CD4-positive, alpha-beta T cell treated with Interleukin-12 subunit alpha and Interleukin-12 subunit beta, for 1 hour (primary cell): ENCODE measurements at regions not wholly inside any gene's neighbourhood (a gene's known extent, or its start where the extent isn't known, plus 50 kb on each side); places are given as distances from the start of the nearest gene placed in this dataset.

Experiments used
- DNase-seq: peaks from one replicate; pipeline ENCODE4 v3.0.0-alpha.2; 2020

- DNase-seq, result no peak
Measured at GRCh38 chr10:90557385-90557784, 300.5 kb downstream of the HTR7 start.

- DNase-seq, result no peak
Measured at GRCh38 chr10:90560331-90560730, 297.5 kb downstream of the HTR7 start.

- DNase-seq, result no peak
Measured at GRCh38 chr10:90561666-90562065, 296.2 kb downstream of the HTR7 start.

- no peak for DNase-seq
Measured at GRCh38 chr10:90571481-90572258, 286.2 kb downstream of the HTR7 start.

GRCh38 chr10:90575125-90575524, 282.7 kb downstream of the HTR7 start:
- no peak for DNase-seq

GRCh38 chr10:90577569-90577968, 280.3 kb downstream of the HTR7 start:
- DNase-seq, result no peak

- DNase-seq, result no peak
Measured at GRCh38 chr10:90579602-90580242, 278.1 kb downstream of the HTR7 start.

- no peak for DNase-seq
Measured at GRCh38 chr10:90583416-90583815, 274.4 kb downstream of the HTR7 start.

- DNase-seq, result no peak
Measured at GRCh38 chr10:90587081-90587491, 270.8 kb downstream of the HTR7 start.

- DNase-seq, result no peak
Measured at GRCh38 chr10:90587561-90587960, 270.3 kb downstream of the HTR7 start.

- no peak for DNase-seq
Measured at GRCh38 chr10:90588222-90588621, 269.6 kb downstream of the HTR7 start.

GRCh38 chr10:90589825-90590224, 268.0 kb downstream of the HTR7 start:
- DNase-seq, result no peak

- no peak for DNase-seq
Measured at GRCh38 chr10:90591629-90592028, 266.2 kb downstream of the HTR7 start.

- DNase-seq, result no peak
Measured at GRCh38 chr10:90592638-90593302, 265.1 kb downstream of the HTR7 start.

- no peak for DNase-seq
Measured at GRCh38 chr10:90598513-90598912, 259.3 kb downstream of the HTR7 start.

GRCh38 chr10:90602862-90603610, 254.8 kb downstream of the HTR7 start:
- no peak for DNase-seq

- DNase-seq, result no peak
Measured at GRCh38 chr10:90604636-90605035, 253.2 kb downstream of the HTR7 start.

- DNase-seq, result no peak
Measured at GRCh38 chr10:90605506-90605905, 252.3 kb downstream of the HTR7 start.

GRCh38 chr10:90612276-90612675, 245.6 kb downstream of the HTR7 start:
- no peak for DNase-seq

GRCh38 chr10:90614631-90615030, 243.2 kb downstream of the HTR7 start:
- no peak for DNase-seq

GRCh38 chr10:90621577-90621976, 236.3 kb downstream of the HTR7 start:
- no peak for DNase-seq

- no peak for DNase-seq
Measured at GRCh38 chr10:90635111-90635765, 222.6 kb downstream of the HTR7 start.

- DNase-seq, result no peak
Measured at GRCh38 chr10:90640756-90641155, 217.1 kb downstream of the HTR7 start.
